Activated effector memory CD4-positive, alpha-beta T cell treated with anti-CD3 and anti-CD28 coated beads, Interleukin-2, amount 50 U/mL, for 16 hours (primary cell): ENCODE measurements at regions not wholly inside any gene's neighbourhood (a gene's known extent, or its start where the extent isn't known, plus 50 kb on each side); places are given as distances from the start of the nearest gene placed in this dataset.
A peak's percentile ranks its signal among the peaks of the same experiment; 100 is the strongest.
"Not testable (repeated sequence)": the region's sequence is repeated elsewhere in the genome, so short reads cannot be mapped to it uniquely, and the experiment has no call there.

Experiments used
- DNase-seq: peaks from one replicate; pipeline ENCODE4 v3.0.0-alpha.2; 2020

GRCh38 chr7:73170902-73171301 lies 85.1 kb upstream of the SPDYE9 start:
- peak; percentile 37 for DNase-seq

GRCh38 chr7:73170415-73170814 lies 84.6 kb upstream of the SPDYE9 start:
- peak; percentile 46 for DNase-seq

- not testable (repeated sequence) for DNase-seq
Observed at GRCh38 chr7:73166152-73166551, 80.3 kb upstream of the SPDYE9 start.

GRCh38 chr7:73162680-73163079 lies 76.8 kb upstream of the SPDYE9 start:
- DNase-seq, result not testable (repeated sequence)

GRCh38 chr7:73161727-73162126 lies 75.9 kb upstream of the SPDYE9 start:
- DNase-seq, result not testable (repeated sequence)

GRCh38 chr7:73157169-73157661 lies 71.4 kb upstream of the SPDYE9 start:
- not testable (repeated sequence) for DNase-seq

GRCh38 chr7:73156510-73157168 lies 70.8 kb upstream of the SPDYE9 start:
- not testable (repeated sequence) for DNase-seq

GRCh38 chr7:73154586-73155038 lies 68.8 kb upstream of the SPDYE9 start:
- peak; percentile 93 for DNase-seq

GRCh38 chr7:73153921-73154585 lies 68.2 kb upstream of the SPDYE9 start:
- DNase-seq, result peak; percentile 31

- DNase-seq, result not testable (repeated sequence)
Observed at GRCh38 chr7:73148570-73148969, 62.7 kb upstream of the SPDYE9 start.

GRCh38 chr7:73147681-73148080 lies 61.8 kb upstream of the SPDYE9 start:
- not testable (repeated sequence) for DNase-seq

GRCh38 chr7:73143993-73144392 lies 58.2 kb upstream of the SPDYE9 start:
- DNase-seq, result not testable (repeated sequence)

- DNase-seq, result not testable (repeated sequence)
Observed at GRCh38 chr7:73137922-73138321, 52.1 kb upstream of the SPDYE9 start.
